Astrocyte (in vitro differentiated cells and primary cell): ENCODE measurements at regions not wholly inside any gene's neighbourhood (a gene's known extent, or its start where the extent isn't known, plus 50 kb on each side); places are given as distances from the start of the nearest gene placed in this dataset.

Experiments
- EZH2 ChIP-seq: IDR thresholded peaks from 2 replicates; pipeline ENCODE4 v1.6.1; 2012; ENCODE audit warnings: mild to moderate bottlenecking, low read length, inconsistent platforms; ENCODE audit not compliant: insufficient read depth
- TF ChIP-seq, protein P1 (sequence below): IDR thresholded peaks from 2 replicates; pipeline ENCODE4 v1.5.1; 2011; ENCODE audit warnings: low read depth, mild to moderate bottlenecking, inconsistent platforms, low read length, moderate library complexity; ENCODE audit not compliant: insufficient read depth

- TF ChIP-seq EZH2: no peak
- TF ChIP-seq, protein P1, sequence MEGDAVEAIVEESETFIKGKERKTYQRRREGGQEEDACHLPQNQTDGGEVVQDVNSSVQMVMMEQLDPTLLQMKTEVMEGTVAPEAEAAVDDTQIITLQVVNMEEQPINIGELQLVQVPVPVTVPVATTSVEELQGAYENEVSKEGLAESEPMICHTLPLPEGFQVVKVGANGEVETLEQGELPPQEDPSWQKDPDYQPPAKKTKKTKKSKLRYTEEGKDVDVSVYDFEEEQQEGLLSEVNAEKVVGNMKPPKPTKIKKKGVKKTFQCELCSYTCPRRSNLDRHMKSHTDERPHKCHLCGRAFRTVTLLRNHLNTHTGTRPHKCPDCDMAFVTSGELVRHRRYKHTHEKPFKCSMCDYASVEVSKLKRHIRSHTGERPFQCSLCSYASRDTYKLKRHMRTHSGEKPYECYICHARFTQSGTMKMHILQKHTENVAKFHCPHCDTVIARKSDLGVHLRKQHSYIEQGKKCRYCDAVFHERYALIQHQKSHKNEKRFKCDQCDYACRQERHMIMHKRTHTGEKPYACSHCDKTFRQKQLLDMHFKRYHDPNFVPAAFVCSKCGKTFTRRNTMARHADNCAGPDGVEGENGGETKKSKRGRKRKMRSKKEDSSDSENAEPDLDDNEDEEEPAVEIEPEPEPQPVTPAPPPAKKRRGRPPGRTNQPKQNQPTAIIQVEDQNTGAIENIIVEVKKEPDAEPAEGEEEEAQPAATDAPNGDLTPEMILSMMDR: no peak
Measured at GRCh38 chr12:72832024-72832423, 559.9 kb downstream of the TRHDE start.
